Keratinocyte (primary cell): ENCODE measurements at regions not wholly inside any gene's neighbourhood (a gene's known extent, or its start where the extent isn't known, plus 50 kb on each side); places are given as distances from the start of the nearest gene placed in this dataset.

Experiments
- DNase-seq: peaks from one replicate; pipeline ENCODE4 v3.0.0-alpha.2; 2011; ENCODE audit warnings: low read depth, missing footprints, low spot score
- FAIRE-seq: peaks from 2 replicates; lab custom pipeline; 2011; peaks lifted over from hg19 to GRCh38; lab: Jason Lieb, UNC
- H2AFZ ChIP-seq: 2 replicates; pipeline ENCODE4 v1.6.0; 2012; ENCODE audit warnings: low read length, control low read depth, inconsistent platforms; ENCODE audit not compliant: control insufficient read depth
- H3K27ac ChIP-seq: 2 replicates; pipeline ENCODE4 v1.5.1; 2011; ENCODE audit warnings: low read length; ENCODE audit not compliant: control insufficient read depth, insufficient read depth
- H3K27me3 ChIP-seq: 3 replicates; pipeline ENCODE4 v1.6.0; 2011; ENCODE audit warnings: low read length; ENCODE audit not compliant: control insufficient read depth, insufficient read depth; ENCODE audit errors: extremely low read depth
- H3K36me3 ChIP-seq, 2 experiments: 2 replicates in 1 of 2; 3 replicates in 1 of 2; pipeline ENCODE4 v1.5.1; 2011; ENCODE audit warnings: low read length in 2 of 2, mild to moderate bottlenecking in 1 of 2; ENCODE audit not compliant: control insufficient read depth in 2 of 2, insufficient read depth in 2 of 2; ENCODE audit errors: extremely low read depth in 1 of 2
- H3K4me1 ChIP-seq: 3 replicates; pipeline ENCODE4 v1.5.1; 2011; ENCODE audit warnings: low read length; ENCODE audit not compliant: control insufficient read depth, insufficient read depth; ENCODE audit errors: extremely low read depth
- H3K4me2 ChIP-seq: 3 replicates; pipeline ENCODE4 v1.6.0; 2011; ENCODE audit warnings: low read depth, low read length; ENCODE audit not compliant: control insufficient read depth, insufficient read depth; ENCODE audit errors: extremely low read depth
- H3K4me3 ChIP-seq, 3 experiments: fragments of 200-600 bp in 1 of 3; sonication (generic) in 1 of 3; 2 replicates in 2 of 3; 3 replicates in 1 of 3; pipeline ENCODE4 v1.5.1; 2011 to 2016; ENCODE audit warnings: low read length in 3 of 3, mild to moderate bottlenecking in 3 of 3, control low read depth in 2 of 3, inconsistent platforms in 1 of 3, low read depth in 1 of 3, mixed read lengths in 1 of 3, mixed run types in 1 of 3, moderate library complexity in 1 of 3; ENCODE audit not compliant: control insufficient read depth in 2 of 3, insufficient read depth in 2 of 3; ENCODE audit errors: extremely low read depth in 1 of 3
- H3K79me2 ChIP-seq: 2 replicates; pipeline ENCODE4 v1.6.0; 2012; ENCODE audit warnings: low read length; ENCODE audit not compliant: control insufficient read depth, insufficient read depth
- H3K9ac ChIP-seq: 3 replicates; pipeline ENCODE4 v1.6.0; 2011; ENCODE audit warnings: low read length; ENCODE audit not compliant: control insufficient read depth, insufficient read depth; ENCODE audit errors: extremely low read depth
- H3K9me1 ChIP-seq: 3 replicates; pipeline ENCODE4 v1.6.0; 2011; ENCODE audit warnings: low read length; ENCODE audit not compliant: control insufficient read depth, insufficient read depth; ENCODE audit errors: extremely low read depth
- H3K9me3 ChIP-seq: 2 replicates; pipeline ENCODE4 v1.5.1; 2012; ENCODE audit warnings: low read depth, low read length; ENCODE audit not compliant: control insufficient read depth
- H4K20me1 ChIP-seq: 3 replicates; pipeline ENCODE4 v1.6.0; 2011; ENCODE audit warnings: low read length; ENCODE audit not compliant: control insufficient read depth, insufficient read depth; ENCODE audit errors: extremely low read depth
- EZH2 ChIP-seq: IDR thresholded peaks from one replicate; pipeline ENCODE4 v1.6.1; 2012; ENCODE audit warnings: inconsistent platforms, mild to moderate bottlenecking, low read length, moderate library complexity
- dilution Hi-C: fragments of 300-500 bp; cut with MboI; formaldehyde crosslinking; loops from one replicate; pipeline ENCODE4 v1.7.0; 2020; ENCODE audit warnings: low sequenced_read_pairs; ENCODE audit not compliant: extremely low pct_ligation_motif_present
- TF ChIP-seq, protein P1 (sequence below), 3 experiments: IDR thresholded peaks in 1 of 3; conservative IDR thresholded peaks in 1 of 3; optimal IDR thresholded peaks in 1 of 3; 2 replicates in 2 of 3; 3 replicates in 1 of 3; pipeline versions ENCODE3 to v1.5.1; 2011; ENCODE audit warnings: low read length in 3 of 3, mild to moderate bottlenecking in 3 of 3, moderate library complexity in 2 of 3, control low read depth in 1 of 3, inconsistent platforms in 1 of 3; ENCODE audit not compliant: insufficient read depth in 2 of 3; ENCODE audit errors: extremely low read depth in 1 of 3

DNA sequence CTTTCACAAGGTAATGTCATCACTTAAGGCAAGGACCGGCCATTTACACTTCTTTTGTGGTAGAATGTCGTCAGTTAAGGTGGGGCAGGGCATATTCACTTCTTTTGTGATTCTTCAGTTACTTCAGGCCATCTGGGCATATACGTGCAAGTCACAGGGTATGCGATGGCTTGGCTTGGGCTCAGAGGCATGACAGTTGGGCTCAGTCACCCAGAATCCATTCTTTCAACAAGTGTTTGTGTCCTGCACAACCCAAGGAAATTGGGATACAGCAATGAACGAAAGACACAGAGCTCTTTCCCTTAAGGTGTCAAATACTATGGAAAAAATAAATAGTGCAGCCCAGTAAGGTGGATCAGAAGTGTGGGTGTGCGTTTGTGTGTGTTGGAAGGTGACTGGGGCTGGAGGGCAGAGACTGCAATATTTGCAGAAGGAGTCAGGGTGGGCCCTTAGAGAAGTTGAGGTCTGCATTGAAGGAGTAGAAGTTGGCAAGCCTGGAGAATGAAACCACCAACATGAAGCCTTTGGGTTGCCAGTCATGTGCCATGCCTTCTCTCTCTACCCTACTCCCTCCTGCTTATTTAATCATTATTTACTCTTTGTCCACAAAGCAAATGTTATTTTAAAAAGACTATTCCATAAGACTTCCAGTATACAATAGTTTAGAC is 222.8 kb upstream of the PRKCQ start:
- no peak overlapping the region for H3K4me2 ChIP-seq
- H4K20me1 ChIP-seq, result no peaks in the 10 kb centered on the region
- H3K27me3 ChIP-seq, result no peaks in the 10 kb centered on the region
- H3K4me1 ChIP-seq, result no peaks in the 10 kb centered on the region
- DNase-seq, result no peak
- FAIRE-seq, result no peak
- H3K9ac ChIP-seq, result no peak overlapping the region
- no peak for TF ChIP-seq EZH2
- TF ChIP-seq, protein P1, sequence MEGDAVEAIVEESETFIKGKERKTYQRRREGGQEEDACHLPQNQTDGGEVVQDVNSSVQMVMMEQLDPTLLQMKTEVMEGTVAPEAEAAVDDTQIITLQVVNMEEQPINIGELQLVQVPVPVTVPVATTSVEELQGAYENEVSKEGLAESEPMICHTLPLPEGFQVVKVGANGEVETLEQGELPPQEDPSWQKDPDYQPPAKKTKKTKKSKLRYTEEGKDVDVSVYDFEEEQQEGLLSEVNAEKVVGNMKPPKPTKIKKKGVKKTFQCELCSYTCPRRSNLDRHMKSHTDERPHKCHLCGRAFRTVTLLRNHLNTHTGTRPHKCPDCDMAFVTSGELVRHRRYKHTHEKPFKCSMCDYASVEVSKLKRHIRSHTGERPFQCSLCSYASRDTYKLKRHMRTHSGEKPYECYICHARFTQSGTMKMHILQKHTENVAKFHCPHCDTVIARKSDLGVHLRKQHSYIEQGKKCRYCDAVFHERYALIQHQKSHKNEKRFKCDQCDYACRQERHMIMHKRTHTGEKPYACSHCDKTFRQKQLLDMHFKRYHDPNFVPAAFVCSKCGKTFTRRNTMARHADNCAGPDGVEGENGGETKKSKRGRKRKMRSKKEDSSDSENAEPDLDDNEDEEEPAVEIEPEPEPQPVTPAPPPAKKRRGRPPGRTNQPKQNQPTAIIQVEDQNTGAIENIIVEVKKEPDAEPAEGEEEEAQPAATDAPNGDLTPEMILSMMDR (optimal IDR thresholded peaks at IDR 0.05 in 1 of 3, IDR thresholded peaks at IDR 0.05 in 1 of 3, conservative IDR thresholded peaks at IDR 0.05 in 1 of 3; ENCODE audit: extremely low read depth in 1 of 3, insufficient read depth in 2 of 3, low read length in 3 of 3), result no peak
- no peaks in the 10 kb centered on the region for H3K79me2 ChIP-seq
- no peaks in the 10 kb centered on the region for H3K9me1 ChIP-seq
- H3K9me3 ChIP-seq, result no peaks in the 10 kb centered on the region
- dilution Hi-C loops, result no loop called here
- no peak overlapping the region for H3K4me3 ChIP-seq
- H3K36me3 ChIP-seq, result no peaks in the 10 kb centered on the region
- no peak overlapping the region for H3K27ac ChIP-seq
- H2AFZ ChIP-seq, result no peak overlapping the region

DNA sequence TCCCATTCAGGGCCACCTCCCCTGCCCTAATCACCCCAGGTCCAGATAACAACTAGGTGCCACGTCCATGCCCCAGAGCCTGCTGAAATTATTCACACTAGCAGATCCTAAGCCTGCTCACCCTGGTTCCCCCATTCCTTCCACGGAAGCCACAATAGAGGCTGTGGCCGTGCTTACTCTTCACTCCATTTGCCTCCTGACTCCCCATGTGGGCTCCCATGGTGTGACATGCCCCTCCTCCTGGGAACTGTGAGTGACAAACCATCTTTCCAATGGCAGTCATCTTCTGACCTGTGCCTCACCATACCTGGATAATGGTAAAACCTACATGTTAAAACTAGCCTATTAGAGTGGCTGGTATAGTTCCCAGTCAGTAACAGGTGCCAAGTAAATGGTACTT is 216.2 kb upstream of the PRKCQ start:
- Histone ChIP-seq H3K9me3 (no peaks in the 10 kb centered on the region), H3K27ac (no peak overlapping the region), H3K36me3 (no peaks in the 10 kb centered on the region), H3K79me2 (no peaks in the 10 kb centered on the region), H3K9me1 (no peaks in the 10 kb centered on the region), H3K27me3 (no peaks in the 10 kb centered on the region), H3K4me1 (peaks cover 8% of the 10 kb centered on the region), H3K9ac (no peak overlapping the region), H2AFZ (no peak overlapping the region), H3K4me3 (no peak overlapping the region), H3K4me2 (no peak overlapping the region), H4K20me1 (no peaks in the 10 kb centered on the region)
- FAIRE-seq (no peak), DNase-seq (no peak)
- TF ChIP-seq EZH2, result no peak
- TF ChIP-seq, protein P1 (optimal IDR thresholded peaks at IDR 0.05 in 1 of 3, IDR thresholded peaks at IDR 0.05 in 1 of 3, conservative IDR thresholded peaks at IDR 0.05 in 1 of 3; ENCODE audit: extremely low read depth in 1 of 3, insufficient read depth in 2 of 3, low read length in 3 of 3), result no peak
- dilution Hi-C loops, result no loop called here
